K562 (cell line): ENCODE measurements at regions not wholly inside any gene's neighbourhood (a gene's known extent, or its start where the extent isn't known, plus 50 kb on each side); places are given as distances from the start of the nearest gene placed in this dataset.
"Not testable (repeated sequence)": the region's sequence is repeated elsewhere in the genome, so short reads cannot be mapped to it uniquely, and the experiment has no call there.

ENCODE experiments used
- ATAC-seq: fragments of 200-7000 bp; cut with Tn5 transposase; 3 replicates; pipeline ENCODE4 v1.9.1; 2020; ENCODE audit warnings: moderate library complexity
- BruUV-seq: library from RNA; stranded (reverse); fragments of 400-500 nt; replicated peaks from 2 replicates; lab custom pipeline; 2021; lab: Mats Ljungman, UMichigan
- CTCF ChIA-PET: fragments of 300-600 bp; formaldehyde crosslinking; extraction: SDS; loops from one replicate; lab custom pipeline; 2021; ENCODE audit warnings: low intra/inter-chr PET ratio; lab: Yijun Ruan, JAX
- POLR2A ChIA-PET: fragments of 300-600, 350-650 bp; sonication (Branson Sonifier 250); formaldehyde crosslinking; extraction: SDS; loops from one replicate; lab custom pipeline; 2021; ENCODE audit warnings: antibody characterized with exemption, inconsistent platforms; lab: Yijun Ruan, JAX
- DNase-seq, 4 experiments: peaks; one replicate each; pipeline versions ENCODE4 v3.0.0 to v3.0.0-alpha.2; 2011 to 2018; ENCODE audit warnings: low spot score in 3 of 4, mixed read lengths in 3 of 4; ENCODE audit errors: extremely low read depth in 1 of 4
- FAIRE-seq: peaks from 2 replicates; lab custom pipeline; 2011; peaks lifted over from hg19 to GRCh38; lab: Jason Lieb, UNC
- H2AFZ ChIP-seq: 2 replicates; pipeline ENCODE4 v1.6.0; 2011; ENCODE audit warnings: low read depth, low read length, control low read depth, inconsistent platforms
- H3K27ac ChIP-seq: fragments of 200-600 bp; 3 replicates; pipeline ENCODE4 v1.8.0; 2011; ENCODE audit warnings: low read depth, mild to moderate bottlenecking, control low read depth, inconsistent platforms, low read length, moderate library complexity, mixed read lengths; ENCODE audit errors: extremely low read depth
- H3K27me3 ChIP-seq, 2 experiments: fragments of 300-600 bp in 1 of 2; 2 replicates in 1 of 2; 3 replicates in 1 of 2; pipeline versions ENCODE4 v1.6.0 to v1.8.0; 2011; ENCODE audit warnings: inconsistent platforms in 2 of 2, low read length in 2 of 2, mild to moderate bottlenecking in 1 of 2, mixed read lengths in 1 of 2, moderate library complexity in 1 of 2; ENCODE audit not compliant: control insufficient read depth in 2 of 2, insufficient read depth in 2 of 2
- H3K36me3 ChIP-seq: fragments of 300-600 bp; 3 replicates; pipeline ENCODE4 v1.8.0; 2011; ENCODE audit warnings: mild to moderate bottlenecking, low read length, inconsistent platforms; ENCODE audit not compliant: control insufficient read depth, insufficient read depth
- H3K4me1 ChIP-seq, 2 experiments: fragments of 200-600 bp in 1 of 2; replicated peaks in 1 of 2; 2 replicates in 1 of 2; 3 replicates in 1 of 2; pipeline versions ENCODE4 v1.5.1 to v1.8.0; 2011; ENCODE audit warnings: inconsistent platforms in 2 of 2, low read length in 2 of 2, mild to moderate bottlenecking in 1 of 2, mixed read lengths in 1 of 2, moderate library complexity in 1 of 2; ENCODE audit not compliant: control insufficient read depth in 2 of 2, insufficient read depth in 2 of 2
- H3K4me2 ChIP-seq: 2 replicates; pipeline ENCODE4 v1.6.1; 2011; ENCODE audit warnings: low read length, control low read depth, inconsistent platforms, mixed read lengths; ENCODE audit not compliant: insufficient read depth
- H3K4me3 ChIP-seq: fragments of 200-600 bp; sonication (generic), shearing (Covaris generic); 2 replicates; pipeline ENCODE4 v1.5.1; 2016; ENCODE audit warnings: control low read depth, inconsistent platforms
- H3K79me2 ChIP-seq: fragments of 200-600 bp; 3 replicates; pipeline ENCODE4 v1.8.0; 2011; ENCODE audit warnings: low read length, inconsistent platforms; ENCODE audit not compliant: control insufficient read depth, insufficient read depth
- H3K9ac ChIP-seq, 2 experiments: 2 replicates each; pipeline versions ENCODE4 v1.6.0 to v1.6.1; 2011; ENCODE audit warnings: low read depth in 2 of 2, low read length in 2 of 2, control low read depth in 1 of 2, inconsistent platforms in 1 of 2, mild to moderate bottlenecking in 1 of 2, mixed read lengths in 1 of 2; ENCODE audit not compliant: insufficient read depth in 1 of 2
- H3K9me1 ChIP-seq: one replicate; pipeline ENCODE4 v1.6.0; 2011; ENCODE audit warnings: inconsistent platforms, mild to moderate bottlenecking, low read length, moderate library complexity; ENCODE audit not compliant: control insufficient read depth, insufficient read depth
- H3K9me3 ChIP-seq: replicated peaks from 2 replicates; pipeline ENCODE4 v1.5.1; 2011; ENCODE audit warnings: low read depth, low read length, inconsistent platforms; ENCODE audit not compliant: control insufficient read depth, insufficient read depth
- H4K20me1 ChIP-seq: replicated peaks from 2 replicates; pipeline ENCODE4 v1.6.1; 2011; ENCODE audit warnings: low read length, inconsistent platforms, mixed read lengths; ENCODE audit not compliant: control insufficient read depth, insufficient read depth
- SPI1 ChIP-seq: IDR thresholded peaks from 2 replicates; pipeline ENCODE4 v1.6.1; 2011; ENCODE audit warnings: low read depth, low read length, control low read depth, borderline replicate concordance
- ZNF518B ChIP-seq: fragments of 250-450 bp; sonication (Bioruptor Pico); IDR thresholded peaks from 2 replicates; pipeline ENCODE4 v1.5.0; 2021; ENCODE audit warnings: mild to moderate bottlenecking, moderate library complexity
- WGBS: fragments of 100-300 bp; shearing (Covaris generic); methylation state at CpG from one replicate; pipeline ENCODE4 v1.1.6; 2016; ENCODE audit warnings: low coverage, mixed read lengths; ENCODE audit not compliant: insufficient coverage; ENCODE audit errors: missing lambda C conversion rate; 5-methylcytosine and 5-hydroxymethylcytosine counted together
- in situ Hi-C: fragments of 300-500 bp; cut with MboI; formaldehyde crosslinking; loops from 4 replicates; pipeline ENCODE4 v1.15.0; 2018; ENCODE audit warnings: inconsistent platforms, mixed read lengths
- intact Hi-C: fragments of 100-400 bp; cut with micrococcal nuclease; formaldehyde crosslinking; loops from 2 replicates; pipeline ENCODE4 v1.14.2; 2022

GRCh38 chrX:149420566-149420965 lies 84.5 kb downstream of the IDS start:
- H3K9me3 ChIP-seq, H3K36me3 ChIP-seq, H2AFZ ChIP-seq, POLR2A ChIA-PET, H3K4me3 ChIP-seq, H4K20me1 ChIP-seq, H3K9ac ChIP-seq, H3K4me1 ChIP-seq, DNase-seq, FAIRE-seq, H3K79me2 ChIP-seq, BruUV-seq, CTCF ChIA-PET, in situ Hi-C loops, H3K27me3 ChIP-seq, H3K27ac ChIP-seq, H3K9me1 ChIP-seq, H3K4me2 ChIP-seq, ATAC-seq, intact Hi-C loops: not testable (repeated sequence)
- WGBS, result 5% methylated on average over 4 of the region's 21 CpGs

GRCh38 chrX:149398027-149398426 lies 107.1 kb downstream of the IDS start:
- WGBS, result 0% methylated on average over 2 of the region's 2 CpGs
- no peak overlapping the region for H3K4me2 ChIP-seq
- CTCF ChIA-PET, result no interaction called here
- no peak overlapping the region for H2AFZ ChIP-seq
- no peaks in the 10 kb centered on the region for H3K9me3 ChIP-seq
- H3K9ac ChIP-seq, result no peak overlapping the region
- ATAC-seq, result no peak
- H3K36me3 ChIP-seq, result no peaks in the 10 kb centered on the region
- in situ Hi-C loops, result no loop called here
- H3K79me2 ChIP-seq, result no peaks in the 10 kb centered on the region
- FAIRE-seq, result no peak
- no peak for TF ChIP-seq SPI1
- no peak for TF ChIP-seq ZNF518B
- no peaks in the 10 kb centered on the region for H4K20me1 ChIP-seq
- no peak for DNase-seq
- H3K9me1 ChIP-seq, result no peaks in the 10 kb centered on the region
- no peaks in the 10 kb centered on the region for H3K4me1 ChIP-seq
- intact Hi-C loops, result no loop called here
- POLR2A ChIA-PET, result no interaction called here
- no peaks in the 10 kb centered on the region for H3K27me3 ChIP-seq
- no peak overlapping the region for H3K4me3 ChIP-seq
- H3K27ac ChIP-seq, result no peak overlapping the region
- BruUV-seq, result no TSS peak
